NAMALWA (cell line): ENCODE measurements at regions not wholly inside any gene's neighbourhood (a gene's known extent, or its start where the extent isn't known, plus 50 kb on each side); places are given as distances from the start of the nearest gene placed in this dataset.

Experiments
- DNase-seq: peaks from one replicate; pipeline ENCODE4 v3.0.0-alpha.2; 2015; ENCODE audit warnings: low spot score

DNA sequence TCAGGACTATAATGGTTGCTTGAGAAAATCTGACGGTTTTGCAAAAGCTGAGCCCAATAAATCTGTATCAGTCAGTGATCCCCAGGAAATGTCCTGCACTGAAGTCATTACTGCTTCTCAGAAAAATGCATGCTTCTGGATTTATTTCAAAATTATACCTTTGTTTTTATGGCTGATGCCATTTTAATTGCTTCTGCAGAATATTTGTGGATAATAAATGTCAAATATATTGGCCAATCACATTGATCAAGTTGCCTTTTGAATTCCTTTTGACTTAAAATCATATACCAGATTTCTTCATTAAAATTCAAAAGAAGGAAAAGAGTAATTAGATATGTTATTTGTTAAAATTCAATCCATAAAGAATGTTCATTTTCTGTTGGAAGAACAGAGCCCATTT is 842.9 kb upstream of the ADGRL4 start:
- no peak for DNase-seq

DNA sequence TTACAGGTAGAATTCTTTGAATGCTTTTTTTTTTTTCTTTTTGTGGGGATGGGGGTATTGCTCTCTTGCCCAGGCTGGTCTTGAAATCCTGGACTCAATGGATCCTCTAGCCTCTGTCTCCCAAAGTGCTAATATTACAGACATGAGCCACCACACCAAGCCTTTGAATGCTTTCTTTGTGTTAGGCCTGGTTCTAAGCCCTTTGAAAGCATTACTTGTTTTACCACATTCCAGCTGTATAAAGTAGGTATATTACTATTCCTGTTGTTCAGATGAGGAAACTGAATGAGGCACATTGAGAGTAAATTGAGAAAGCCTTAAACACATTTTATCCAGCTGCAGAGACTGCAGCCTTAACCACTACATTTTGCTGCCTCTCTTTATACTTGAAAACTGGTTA is 841.8 kb upstream of the ADGRL4 start:
- DNase-seq, result no peak

DNA sequence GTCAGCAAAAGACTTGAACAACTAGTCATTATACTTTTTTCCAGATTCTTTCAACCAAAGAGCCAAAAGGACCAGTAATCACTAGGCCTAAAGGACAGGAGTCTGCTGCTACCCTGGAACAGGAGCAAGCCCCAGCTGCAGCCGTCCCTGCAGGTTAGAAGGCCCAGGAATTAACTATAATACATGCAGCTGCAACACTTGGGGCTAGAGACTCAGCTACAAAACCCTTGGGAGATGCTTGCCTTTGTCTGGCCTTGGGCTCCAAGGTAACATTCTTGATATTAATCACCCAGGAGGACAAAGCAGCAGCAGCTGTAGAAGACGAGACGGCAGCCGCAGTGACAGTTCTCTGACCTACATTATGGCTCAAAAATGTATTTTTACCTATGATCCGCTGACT is 841.2 kb upstream of the ADGRL4 start:
- no peak for DNase-seq

DNA sequence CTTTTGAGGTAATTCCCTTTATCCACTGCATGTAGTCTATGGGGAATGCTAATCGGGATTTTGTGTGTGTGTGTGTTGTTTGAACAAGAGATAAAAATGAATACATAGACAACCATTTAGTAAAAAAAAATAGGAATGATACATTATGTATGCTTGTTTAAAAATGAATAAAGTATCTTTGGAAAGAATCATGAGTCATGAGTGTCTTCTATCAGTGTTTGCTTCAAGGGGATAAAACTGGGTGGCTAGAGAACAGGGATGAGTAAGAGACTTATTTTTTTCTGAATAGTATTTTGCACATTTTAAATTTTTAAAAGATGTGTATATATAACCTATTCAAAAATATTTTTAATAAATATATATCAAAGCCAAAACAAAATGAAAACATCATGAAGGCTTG is 839.4 kb upstream of the ADGRL4 start:
- no peak for DNase-seq

DNA sequence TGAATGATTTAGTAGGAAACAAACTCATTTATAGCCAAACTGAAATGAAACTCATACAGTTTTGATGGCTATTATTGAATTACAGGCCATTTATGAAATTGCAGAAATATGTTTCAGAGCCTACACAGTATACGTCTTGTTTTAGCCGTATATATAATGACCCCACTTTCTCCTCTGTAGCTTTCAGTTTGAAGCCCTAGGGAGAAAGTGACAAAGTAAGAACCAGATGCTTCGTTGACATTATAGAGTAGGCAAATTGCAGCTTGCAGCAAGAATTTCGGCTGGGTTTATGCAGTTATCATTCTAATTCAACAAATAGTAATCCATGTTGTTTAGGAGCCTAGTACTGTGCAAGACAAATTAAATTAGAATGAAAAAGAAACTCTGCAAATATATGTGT is 836.3 kb upstream of the ADGRL4 start:
- no peak for DNase-seq

DNA sequence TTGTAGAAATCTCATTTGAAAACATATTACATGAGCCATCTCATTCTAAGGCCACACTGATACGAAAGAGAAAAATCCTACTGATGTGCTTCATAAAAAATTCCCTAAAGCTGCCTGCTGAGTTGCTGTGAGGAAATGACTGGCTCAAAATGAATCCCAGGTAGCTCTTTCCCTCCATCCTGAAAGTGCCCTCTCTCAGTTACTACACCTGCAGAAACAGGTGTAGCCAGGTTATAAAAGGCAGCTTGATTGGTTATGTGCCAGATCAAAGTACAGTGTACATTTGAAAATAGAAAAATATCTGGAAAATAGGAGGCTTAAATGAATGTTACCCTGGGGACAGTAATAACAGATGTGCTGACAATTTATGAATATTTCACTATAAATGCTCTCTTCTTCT is 833.4 kb upstream of the ADGRL4 start:
- no peak for DNase-seq

DNA sequence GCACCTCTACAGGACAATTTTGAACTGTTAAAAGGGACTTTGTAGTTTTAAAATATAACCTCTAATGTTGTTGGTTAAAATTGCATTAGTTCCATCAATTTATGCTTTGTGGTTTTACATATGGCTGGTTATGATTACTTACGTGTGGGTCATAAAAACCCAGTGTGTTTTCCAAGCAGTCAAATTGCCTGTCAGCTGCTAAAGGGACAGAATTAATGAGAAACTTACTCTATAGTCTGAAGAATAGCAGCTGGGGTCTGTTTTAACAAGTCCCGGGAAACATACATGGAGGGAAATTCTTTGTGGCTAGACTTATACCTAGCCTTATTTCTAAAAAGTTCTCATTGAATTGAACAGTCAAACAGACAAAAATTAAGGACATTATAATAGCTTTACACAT is 820.9 kb upstream of the ADGRL4 start:
- no peak for DNase-seq

DNA sequence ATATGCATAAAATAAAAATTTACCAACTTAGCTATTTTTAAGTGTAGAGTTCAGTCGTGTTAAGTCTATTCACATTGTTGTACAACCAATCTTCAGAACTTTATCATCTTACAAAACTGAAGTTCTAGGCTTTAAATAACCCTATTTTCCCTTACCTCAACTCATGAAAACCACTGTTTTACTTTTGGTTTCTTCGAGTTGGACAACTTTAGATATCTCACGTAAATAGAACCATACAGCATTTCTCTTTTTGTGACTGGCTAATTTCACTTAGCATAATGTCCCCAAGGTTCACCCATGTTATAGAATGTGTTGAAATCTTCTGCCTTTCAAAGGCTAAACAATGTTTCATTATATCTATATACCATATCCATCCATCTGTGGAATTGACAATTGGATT is 819.0 kb upstream of the ADGRL4 start:
- no peak for DNase-seq

DNA sequence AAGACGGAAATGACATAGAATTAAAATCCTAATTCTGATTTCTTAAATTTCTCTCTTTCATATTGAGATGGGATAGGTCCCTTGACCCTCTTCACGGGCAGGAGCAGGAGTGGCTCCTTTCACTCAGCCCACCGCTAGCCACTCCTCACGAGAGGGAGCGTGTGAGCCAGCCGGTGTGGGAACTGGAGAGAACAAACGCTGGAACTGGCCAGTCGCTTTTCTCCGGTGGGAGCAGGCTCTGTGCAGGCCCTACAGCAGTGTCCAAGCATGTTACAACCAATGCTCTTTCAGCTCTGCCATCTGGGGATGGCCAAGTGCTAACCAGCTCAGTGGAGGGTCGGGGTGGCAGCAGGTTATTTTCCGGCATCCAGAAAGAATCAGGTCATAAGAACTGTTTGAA is 815.5 kb upstream of the ADGRL4 start:
- DNase-seq, result no peak

DNA sequence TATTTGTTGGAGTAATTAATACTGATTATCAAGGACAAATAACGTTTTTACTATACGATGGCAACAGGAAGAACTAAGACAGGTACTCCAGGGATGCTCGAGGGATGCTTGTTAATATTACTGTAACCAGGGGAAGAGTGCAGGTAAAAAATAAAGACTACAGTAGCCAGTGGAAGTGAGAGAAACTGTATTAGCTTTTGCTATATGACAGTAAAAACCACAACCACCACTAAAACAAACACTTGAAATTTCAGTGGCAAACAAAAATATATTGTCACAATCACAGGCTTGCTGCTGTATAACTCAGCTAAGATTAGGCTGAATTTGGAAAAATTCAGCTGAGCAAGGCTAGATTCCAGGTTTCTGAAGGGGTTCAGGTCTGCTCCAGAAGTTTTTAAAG is 812.6 kb upstream of the ADGRL4 start:
- DNase-seq, result no peak

DNA sequence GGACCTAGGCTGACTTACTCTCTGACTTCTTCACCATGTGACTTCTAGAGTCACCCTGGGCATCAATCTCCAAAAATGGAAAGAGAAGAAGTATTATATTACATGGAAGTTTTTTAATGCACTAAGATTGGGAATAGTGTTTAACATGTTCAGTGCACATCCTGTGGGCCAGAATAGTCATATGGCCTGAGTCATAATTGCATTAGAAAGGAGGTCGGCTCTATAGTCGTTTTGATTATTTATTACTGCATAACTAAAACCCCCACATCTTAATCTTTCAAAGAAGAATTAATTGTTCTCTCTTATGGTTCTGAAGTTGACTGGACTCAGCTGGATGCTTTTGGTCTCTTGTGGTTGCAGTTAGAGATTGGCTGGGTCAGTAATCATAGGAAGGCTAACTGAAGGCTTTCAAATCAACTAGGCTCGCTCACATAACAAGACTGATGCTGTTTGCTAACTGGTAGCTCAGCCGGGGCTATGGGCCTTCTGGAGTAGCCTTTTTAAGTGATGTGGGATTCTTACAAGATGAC is 810.6 kb upstream of the ADGRL4 start:
- DNase-seq, result no peak

DNA sequence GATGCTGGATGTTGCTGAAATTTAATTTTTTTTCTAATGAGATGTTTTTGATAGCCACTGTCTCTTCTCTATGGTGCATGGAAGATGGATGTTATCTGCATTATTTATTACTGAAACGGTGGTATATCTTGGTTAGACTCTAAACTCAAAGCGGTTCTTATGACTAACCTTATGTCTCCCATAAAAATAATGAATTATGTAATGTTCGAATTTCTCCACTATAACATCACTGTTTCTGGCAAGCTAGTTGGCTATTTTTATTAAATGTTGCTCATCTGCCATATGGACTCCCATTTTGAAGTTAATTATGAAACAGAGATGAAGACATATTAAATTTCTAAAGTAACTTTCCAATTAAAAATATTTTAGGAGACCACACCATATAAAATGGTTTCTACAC is 808.6 kb upstream of the ADGRL4 start:
- no peak for DNase-seq

DNA sequence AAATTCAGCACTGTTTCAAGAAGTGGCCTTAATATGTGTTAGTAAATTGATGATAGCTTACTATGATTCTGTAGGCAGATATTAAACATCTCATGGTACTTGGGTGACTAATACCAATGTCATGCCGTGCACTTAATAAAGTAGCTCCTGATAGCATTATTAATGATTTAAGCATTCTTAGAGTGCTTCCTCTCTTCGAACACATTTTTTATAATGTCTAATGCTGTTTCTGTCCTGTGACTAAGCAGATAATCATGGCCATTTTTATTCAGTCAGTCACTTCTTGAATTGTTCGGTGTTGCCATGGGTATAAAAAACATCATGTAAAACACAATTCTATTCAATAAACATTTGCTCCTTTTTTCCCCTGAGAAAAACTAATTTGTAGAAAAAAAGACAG is 804.6 kb upstream of the ADGRL4 start:
- DNase-seq, result no peak

DNA sequence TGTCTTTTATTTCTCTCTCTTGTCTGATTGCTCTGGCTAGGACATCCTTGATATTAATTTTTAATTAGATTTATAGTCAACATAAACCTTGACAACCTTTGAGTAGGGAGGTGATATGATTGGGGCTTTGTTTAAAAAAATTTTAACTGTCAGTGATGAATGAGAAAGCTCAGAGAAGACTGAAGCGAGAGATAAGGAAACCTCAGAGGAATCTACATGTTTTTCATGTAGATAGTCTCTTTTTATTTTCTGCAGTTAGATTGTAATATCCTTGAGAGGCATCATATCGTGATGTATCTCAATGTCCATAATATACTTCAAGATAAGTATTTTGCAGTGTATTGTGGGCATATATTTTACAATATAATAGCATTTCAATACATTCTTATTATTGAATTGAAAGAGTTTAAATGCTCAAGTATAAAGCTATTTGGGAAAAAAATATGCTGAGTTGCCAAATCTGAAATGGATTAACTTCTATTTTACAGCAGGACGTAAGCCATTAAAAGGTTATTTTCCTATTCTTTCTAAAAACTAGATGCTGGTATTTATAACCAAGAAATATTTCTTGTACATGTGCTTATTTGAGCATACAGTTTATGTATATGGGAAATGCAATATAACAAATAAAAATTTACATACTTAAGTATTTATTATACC is 802.4 kb upstream of the ADGRL4 start:
- no peak for DNase-seq

DNA sequence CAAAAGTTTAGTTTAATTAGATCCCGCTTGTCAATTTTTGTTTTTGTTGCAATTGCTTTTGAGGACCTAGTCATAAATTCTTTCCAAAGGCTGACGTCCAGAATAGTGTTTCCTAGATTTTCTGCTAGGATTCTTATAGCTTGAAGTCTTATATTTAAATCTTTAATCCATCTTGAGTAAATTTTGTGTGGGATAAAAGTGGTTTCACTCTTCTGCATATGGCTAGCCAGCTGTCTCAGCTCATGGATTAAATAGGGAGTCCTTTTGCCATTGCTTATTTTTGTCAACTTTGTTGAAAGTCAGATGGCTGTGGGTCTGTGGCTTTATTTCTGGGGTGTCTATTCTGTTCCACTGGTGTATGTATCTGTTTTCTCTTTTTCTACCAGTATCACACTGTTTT is 801.3 kb upstream of the ADGRL4 start:
- DNase-seq, result no peak

DNA sequence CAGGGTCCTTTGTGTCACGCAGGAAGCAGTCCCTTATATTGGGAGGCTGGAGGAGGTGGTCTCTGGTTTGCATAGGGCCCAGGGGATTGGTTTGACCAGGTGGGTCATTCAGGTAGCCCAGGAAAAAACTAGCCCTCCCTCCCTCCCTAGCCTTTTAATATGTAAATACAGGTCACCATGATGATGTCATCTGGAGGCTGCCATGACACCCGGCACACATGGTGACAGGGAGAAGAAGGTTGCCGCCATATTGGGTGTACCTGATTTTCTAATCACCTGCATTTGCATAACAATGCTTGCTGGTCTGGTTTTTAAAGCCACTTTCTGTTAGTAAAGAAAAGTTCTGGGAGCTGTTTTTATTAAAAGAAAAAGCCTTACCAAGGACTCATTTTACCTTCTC is 791.0 kb upstream of the ADGRL4 start:
- no peak for DNase-seq

DNA sequence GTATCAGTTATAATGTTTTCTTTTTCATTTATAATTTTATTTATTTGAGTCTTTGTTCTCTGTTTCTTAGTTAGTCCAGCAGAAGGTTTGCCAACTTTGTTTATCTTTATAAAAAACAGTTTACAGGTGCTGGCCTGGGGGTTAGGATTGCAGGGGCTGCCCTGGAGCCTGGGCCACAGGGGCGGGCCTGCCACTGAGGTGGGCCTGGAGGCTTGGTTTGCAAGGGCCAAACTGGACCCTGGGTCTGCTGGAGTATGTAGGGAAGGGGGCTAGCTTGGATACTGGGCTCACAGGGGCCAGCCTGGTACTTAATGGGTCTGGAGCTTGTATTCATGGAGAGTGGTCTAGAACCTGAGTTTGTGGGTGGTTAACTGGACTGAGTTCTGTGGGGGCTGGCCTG is 789.9 kb upstream of the ADGRL4 start:
- DNase-seq, result no peak

DNA sequence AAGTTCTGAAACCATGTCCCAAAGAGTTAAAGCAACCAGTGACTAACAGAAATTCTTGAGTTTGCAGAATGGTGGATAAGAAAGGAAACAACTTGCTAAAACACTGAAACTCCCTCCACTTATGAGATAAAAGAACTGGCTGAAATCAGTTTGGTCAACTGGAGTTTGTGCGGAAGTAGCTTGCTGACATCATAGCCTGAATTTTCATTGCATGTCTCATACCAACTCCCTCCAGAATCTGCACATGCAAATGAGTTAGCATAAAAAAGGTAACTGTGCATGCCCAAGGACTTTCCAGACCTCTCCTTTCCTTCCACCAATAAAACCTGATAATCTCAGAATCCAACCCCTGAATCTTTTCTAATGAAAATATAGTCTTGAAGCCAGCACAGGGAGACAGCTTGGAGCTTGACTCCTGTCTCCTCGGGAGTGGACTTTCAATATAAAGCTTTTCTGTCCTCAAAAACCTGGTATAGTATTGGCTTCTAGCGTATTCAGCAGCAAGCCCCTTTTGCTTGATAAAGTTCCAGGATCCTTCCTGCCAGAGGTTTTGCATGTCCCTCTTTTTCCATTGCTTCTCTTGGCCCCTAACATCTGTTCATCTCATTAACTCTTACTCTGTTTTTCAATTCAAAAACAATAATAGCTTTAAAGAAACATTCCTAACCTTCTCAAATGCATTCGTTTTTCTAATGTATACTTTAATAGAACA is 785.8 kb upstream of the ADGRL4 start:
- no peak for DNase-seq

DNA sequence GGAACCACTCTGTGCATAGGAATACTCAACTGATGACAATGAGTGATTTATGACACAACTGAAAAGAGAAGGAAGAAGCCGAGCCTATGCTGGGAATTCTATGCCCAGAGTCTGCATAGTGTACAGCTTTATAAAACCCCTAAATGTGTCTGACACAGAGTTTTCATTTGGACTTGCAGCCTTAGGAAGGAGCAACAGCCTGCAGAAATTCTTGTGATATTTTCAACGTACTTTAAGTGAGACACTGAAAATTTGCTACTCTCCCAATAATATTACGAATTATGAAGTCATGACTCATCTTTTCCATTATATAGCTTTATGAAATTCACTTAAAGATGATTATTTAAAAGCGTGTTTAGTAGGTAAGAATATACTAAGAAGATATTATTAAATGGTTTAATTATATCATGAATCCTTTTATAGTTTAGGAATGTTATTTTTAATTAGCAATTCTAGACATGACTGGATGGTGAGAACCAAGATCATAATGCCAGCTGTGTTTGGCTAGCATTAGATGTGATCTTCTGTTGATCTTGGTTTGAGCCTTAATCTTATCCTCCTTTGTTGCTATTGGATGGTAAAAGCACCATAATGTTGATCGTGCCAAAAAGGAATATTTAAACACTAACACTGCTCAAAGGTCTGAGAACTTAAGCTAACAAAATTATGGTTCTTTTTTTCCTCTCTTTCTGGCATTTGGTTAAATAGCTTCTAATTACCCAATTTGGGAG is 785.1 kb upstream of the ADGRL4 start:
- DNase-seq, result no peak

DNA sequence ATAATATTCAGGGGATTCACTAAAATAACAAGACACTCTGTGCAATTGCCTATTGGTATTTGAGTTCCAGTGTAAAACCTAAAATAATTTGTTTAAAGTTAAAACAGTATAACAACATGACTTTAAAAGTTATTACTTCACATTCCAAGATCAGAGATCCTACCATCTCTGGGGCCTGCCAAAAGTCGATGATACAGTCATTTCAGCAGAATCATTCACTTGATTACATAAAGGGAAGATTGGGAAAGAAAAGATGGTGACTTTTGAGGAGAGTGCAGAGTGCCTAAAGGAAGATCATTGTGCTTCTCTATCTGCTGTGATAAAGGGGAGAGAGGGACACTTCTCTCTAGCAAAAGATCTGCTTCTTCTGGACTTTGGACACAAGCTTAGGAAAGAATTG is 784.4 kb upstream of the ADGRL4 start:
- DNase-seq, result no peak

DNA sequence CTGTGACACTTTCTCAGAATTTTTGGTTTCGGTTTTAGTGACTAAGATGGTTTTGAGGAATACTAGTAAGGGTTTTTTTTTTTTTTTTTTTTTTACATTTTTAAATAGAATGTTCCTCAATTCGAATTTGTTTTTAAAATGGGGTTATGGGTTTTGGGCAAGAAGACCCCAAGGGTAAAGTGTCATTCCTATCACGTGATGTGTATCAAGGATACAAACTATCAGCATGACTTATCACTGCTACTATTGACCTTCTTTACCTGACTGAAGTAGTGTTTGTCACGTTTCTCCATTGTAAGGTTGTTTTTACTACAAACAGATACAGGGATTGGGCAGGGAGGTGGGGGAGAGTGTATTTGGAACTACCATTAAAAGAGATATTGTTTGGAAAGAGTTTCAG is 781.1 kb upstream of the ADGRL4 start:
- DNase-seq, result no peak

DNA sequence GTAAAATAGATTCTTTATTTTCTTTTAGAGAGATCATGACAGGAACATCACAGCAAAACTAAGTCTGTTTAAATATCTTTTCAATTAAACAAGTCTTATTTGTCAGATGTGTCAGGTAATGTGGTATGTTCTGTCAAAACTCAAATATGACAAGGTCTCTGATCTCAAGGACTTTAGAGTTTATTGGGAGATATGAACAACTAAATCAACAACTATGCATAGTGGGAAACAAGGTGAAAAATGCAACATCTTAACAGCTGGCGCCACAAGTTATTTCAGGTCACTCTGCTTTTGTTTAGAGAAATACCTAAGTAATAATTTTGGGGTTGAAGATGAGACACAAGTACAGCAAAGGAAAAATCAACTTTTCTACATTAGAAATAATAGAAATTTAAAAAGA is 779.4 kb upstream of the ADGRL4 start:
- no peak for DNase-seq

DNA sequence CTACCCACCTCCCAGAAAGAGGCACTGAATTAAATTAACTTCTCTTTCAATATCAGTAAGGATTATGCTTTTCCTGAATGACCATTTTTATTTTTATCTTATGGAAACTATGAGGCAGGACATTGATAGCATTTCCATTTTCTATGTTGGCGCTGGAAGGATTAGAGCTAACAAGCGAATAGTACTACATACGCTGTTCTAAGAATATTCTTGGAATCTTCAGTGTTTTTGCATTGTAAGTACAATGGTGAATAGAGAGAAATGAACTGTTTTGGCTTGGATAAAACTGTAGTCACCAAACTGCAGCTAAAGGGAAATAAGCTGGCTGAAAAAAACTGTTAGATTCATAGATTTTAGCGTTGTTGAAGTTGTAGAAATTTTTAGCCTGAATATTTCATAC is 779.0 kb upstream of the ADGRL4 start:
- no peak for DNase-seq
